Lower lobe of right lung (tissue), 2 donors: ENCODE measurements at regions not wholly inside any gene's neighbourhood (a gene's known extent, or its start where the extent isn't known, plus 50 kb on each side); places are given as distances from the start of the nearest gene placed in this dataset.

ENCODE experiments used
- ATAC-seq, 2 donors: fragments of 200-7000 bp; cut with Tn5 transposase; one replicate each; pipeline ENCODE4 v1.9.1; 2020 to 2022; ENCODE audit warnings: mild to moderate bottlenecking in 2 of 2, moderate library complexity in 2 of 2
- DNase-seq: peaks from one replicate; pipeline ENCODE4 v3.0.0-alpha.2; 2020
- H3K27ac ChIP-seq: fragments of 200-600 bp; one replicate; pipeline ENCODE4 v1.8.0; 2022
- H3K27me3 ChIP-seq: fragments of 200-600 bp; one replicate; pipeline ENCODE4 v1.8.0; 2022; ENCODE audit warnings: low read depth
- H3K36me3 ChIP-seq: fragments of 200-600 bp; one replicate; pipeline ENCODE4 v1.8.0; 2022; ENCODE audit warnings: mild to moderate bottlenecking
- H3K4me1 ChIP-seq: fragments of 200-600 bp; one replicate; pipeline ENCODE4 v1.8.0; 2022
- H3K4me3 ChIP-seq: fragments of 200-600 bp; one replicate; pipeline ENCODE4 v1.8.0; 2022; ENCODE audit warnings: mild to moderate bottlenecking
- H3K9me3 ChIP-seq: fragments of 200-600 bp; one replicate; pipeline ENCODE4 v1.8.0; 2022
- CTCF ChIP-seq: fragments of 200-600 bp; IDR thresholded peaks from one replicate; pipeline ENCODE4 v1.8.0; 2022; ENCODE audit warnings: antibody characterized with exemption, mild to moderate bottlenecking
- intact Hi-C: fragments of 100-400 bp; cut with DNase I; formaldehyde crosslinking; loops from one replicate; pipeline ENCODE4 v1.11.0; 2022
- donor health status: DM: no; HTN: yes; CAD: no; lungs with severe emphysema.

- no peaks in the 10 kb centered on the region for H3K9me3 ChIP-seq
- no peak overlapping the region for H3K4me3 ChIP-seq
- no peaks in the 10 kb centered on the region for H3K4me1 ChIP-seq
- peak; percentile 47 for TF ChIP-seq CTCF
- ATAC-seq (no peak), DNase-seq (no peak)
- intact Hi-C loops: loop anchor here (5.0 kb wide), 1 partner anchor 248 kb away; no protein-coding TSS in a partner anchor
- no peaks in the 10 kb centered on the region for H3K36me3 ChIP-seq
- no peak overlapping the region for H3K27ac ChIP-seq
- H3K27me3 ChIP-seq: no peaks in the 10 kb centered on the region
Measured at GRCh38 chr5:96595300-96596090, 66.7 kb upstream of the CAST start.

GRCh38 chr5:96597438-96598020, 64.6 kb upstream of the CAST start:
- intact Hi-C loops: loop anchor here (5.0 kb wide), 1 partner anchor 250 kb away; no protein-coding TSS in a partner anchor
- Histone ChIP-seq H3K4me1 (no peaks in the 10 kb centered on the region), H3K27me3 (no peaks in the 10 kb centered on the region), H3K4me3 (no peak overlapping the region), H3K9me3 (no peaks in the 10 kb centered on the region), H3K36me3 (no peaks in the 10 kb centered on the region), H3K27ac (no peak overlapping the region)
- DNase-seq (no peak), ATAC-seq (no peak)
- no peak for TF ChIP-seq CTCF

GRCh38 chr5:96601200-96601599, 61.0 kb upstream of the CAST start:
- DNase-seq: no peak
- no peak overlapping the region for H3K27ac ChIP-seq
- no peaks in the 10 kb centered on the region for H3K9me3 ChIP-seq
- no peak for TF ChIP-seq CTCF
- intact Hi-C loops: no loop called here
- no peaks in the 10 kb centered on the region for H3K36me3 ChIP-seq
- H3K4me1 ChIP-seq: no peaks in the 10 kb centered on the region
- H3K4me3 ChIP-seq: no peak overlapping the region
- no peak for ATAC-seq
- H3K27me3 ChIP-seq: no peaks in the 10 kb centered on the region

- no peak overlapping the region for H3K4me3 ChIP-seq
- H3K27ac ChIP-seq: no peak overlapping the region
- intact Hi-C loops: no loop called here
- peak; percentile 88 for TF ChIP-seq CTCF
- DNase-seq (no peak), ATAC-seq (peak; percentile 85 to 89)
- no peaks in the 10 kb centered on the region for H3K36me3 ChIP-seq
- H3K4me1 ChIP-seq: no peaks in the 10 kb centered on the region
- H3K27me3 ChIP-seq: no peaks in the 10 kb centered on the region
- no peaks in the 10 kb centered on the region for H3K9me3 ChIP-seq
Measured at GRCh38 chr5:96601715-96602244, 60.4 kb upstream of the CAST start.

GRCh38 chr5:96602776-96603175, 59.4 kb upstream of the CAST start:
- ATAC-seq: no peak
- H3K4me3 ChIP-seq: no peak overlapping the region
- no peak for DNase-seq

More at GRCh38 chr5:96602776-96603175, 59.4 kb upstream of the CAST start:
- intact Hi-C loops: no loop called here
- Histone ChIP-seq H3K36me3 (no peaks in the 10 kb centered on the region), H3K4me1 (no peaks in the 10 kb centered on the region), H3K27ac (no peak overlapping the region), H3K9me3 (no peaks in the 10 kb centered on the region), H3K27me3 (no peaks in the 10 kb centered on the region)
- no peak for TF ChIP-seq CTCF
